RWPE1 (cell line): ENCODE measurements at regions not wholly inside any gene's neighbourhood (a gene's known extent, or its start where the extent isn't known, plus 50 kb on each side); places are given as distances from the start of the nearest gene placed in this dataset.

Source experiments
- CTCF ChIA-PET: fragments of 350-600 bp; sonication (Branson Sonifier 250); formaldehyde crosslinking; extraction: SDS; loops from one replicate; lab custom pipeline; 2021; lab: Yijun Ruan, JAX
- POLR2A ChIA-PET: fragments of 400-600 bp; formaldehyde crosslinking; extraction: SDS; loops from one replicate; lab custom pipeline; 2020; ENCODE audit warnings: antibody characterized with exemption; ENCODE audit not compliant: low non-redundant PET; lab: Yijun Ruan, JAX
- DNase-seq: peaks from one replicate; pipeline ENCODE4 v3.0.0; 2012; ENCODE audit warnings: low spot score
- H3K27ac ChIP-seq: fragments of 450-650 bp; 2 replicates; pipeline ENCODE4 v1.5.1; 2017
- CTCF ChIP-seq: fragments of 450-650 bp; conservative IDR thresholded peaks from 2 replicates; pipeline ENCODE4 v1.5.1; 2017; ENCODE audit warnings: low read depth, mild to moderate bottlenecking

- no peak overlapping the region for H3K27ac ChIP-seq
- ChIA-PET POLR2A (no interaction called here), CTCF (interaction anchor here (0.5 kb wide), 1 partner anchor 67 kb away, joined by 3 read pairs; no protein-coding TSS in a partner anchor)
- TF ChIP-seq CTCF: no peak
- DNase-seq: no peak
Observed at GRCh38 chr15:46526726-46527110, 891.9 kb downstream of the SQOR start.

GRCh38 chr15:46543626-46544025 lies 908.8 kb downstream of the SQOR start:
- no peak for TF ChIP-seq CTCF
- CTCF ChIA-PET: no interaction called here
- no peak for DNase-seq
- no peak overlapping the region for H3K27ac ChIP-seq
- POLR2A ChIA-PET: no interaction called here

- DNase-seq: no peak
- no peak for TF ChIP-seq CTCF
- ChIA-PET CTCF (interaction anchor here (0.6 kb wide), 1 partner anchor 753 kb away, joined by 3 read pairs; no protein-coding TSS in a partner anchor), POLR2A (no interaction called here)
- no peak overlapping the region for H3K27ac ChIP-seq
Observed at GRCh38 chr15:46548989-46549388, 914.2 kb downstream of the SQOR start.

- no peak for DNase-seq
- ChIA-PET POLR2A (no interaction called here), CTCF (interaction anchor here (0.7 kb wide), 1 partner anchor 1013 kb away, joined by 3 read pairs; no protein-coding TSS in a partner anchor)
- H3K27ac ChIP-seq: no peak overlapping the region
- no peak for TF ChIP-seq CTCF
Observed at GRCh38 chr15:46552316-46552715, 917.5 kb downstream of the SQOR start.

- CTCF ChIA-PET: no interaction called here
- H3K27ac ChIP-seq: no peak overlapping the region
- POLR2A ChIA-PET: no interaction called here
- DNase-seq: no peak
- TF ChIP-seq CTCF: no peak
Observed at GRCh38 chr15:46555547-46555946, 920.7 kb downstream of the SQOR start.

GRCh38 chr15:46556010-46556409 lies 921.2 kb downstream of the SQOR start:
- no peak for DNase-seq
- TF ChIP-seq CTCF: no peak
- no peak overlapping the region for H3K27ac ChIP-seq
- ChIA-PET POLR2A (no interaction called here), CTCF (no interaction called here)
